ENCODE measurements at regions not wholly inside any gene's neighbourhood (a gene's known extent, or its start where the extent isn't known, plus 50 kb on each side); places are given as distances from the start of the nearest gene placed in this dataset.

DNA sequence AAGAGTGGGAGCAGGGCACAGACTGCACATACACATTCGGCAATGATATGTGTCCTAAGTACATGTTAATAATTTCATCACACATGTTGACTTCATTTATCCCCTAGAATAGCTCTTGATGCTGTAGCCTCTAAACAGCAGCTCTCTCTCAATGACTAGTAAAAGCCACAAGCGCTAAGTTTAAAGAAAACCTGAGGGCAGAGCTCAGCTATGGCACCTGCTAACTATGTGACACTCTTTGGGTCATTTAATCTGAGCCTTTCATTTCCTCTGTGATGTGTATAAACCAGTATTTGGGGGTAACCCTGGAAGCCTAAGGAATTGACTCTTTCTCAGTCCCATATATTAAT lies 140.6 kb upstream of the MOCS2 start:
- TF ChIP-seq, protein P1, sequence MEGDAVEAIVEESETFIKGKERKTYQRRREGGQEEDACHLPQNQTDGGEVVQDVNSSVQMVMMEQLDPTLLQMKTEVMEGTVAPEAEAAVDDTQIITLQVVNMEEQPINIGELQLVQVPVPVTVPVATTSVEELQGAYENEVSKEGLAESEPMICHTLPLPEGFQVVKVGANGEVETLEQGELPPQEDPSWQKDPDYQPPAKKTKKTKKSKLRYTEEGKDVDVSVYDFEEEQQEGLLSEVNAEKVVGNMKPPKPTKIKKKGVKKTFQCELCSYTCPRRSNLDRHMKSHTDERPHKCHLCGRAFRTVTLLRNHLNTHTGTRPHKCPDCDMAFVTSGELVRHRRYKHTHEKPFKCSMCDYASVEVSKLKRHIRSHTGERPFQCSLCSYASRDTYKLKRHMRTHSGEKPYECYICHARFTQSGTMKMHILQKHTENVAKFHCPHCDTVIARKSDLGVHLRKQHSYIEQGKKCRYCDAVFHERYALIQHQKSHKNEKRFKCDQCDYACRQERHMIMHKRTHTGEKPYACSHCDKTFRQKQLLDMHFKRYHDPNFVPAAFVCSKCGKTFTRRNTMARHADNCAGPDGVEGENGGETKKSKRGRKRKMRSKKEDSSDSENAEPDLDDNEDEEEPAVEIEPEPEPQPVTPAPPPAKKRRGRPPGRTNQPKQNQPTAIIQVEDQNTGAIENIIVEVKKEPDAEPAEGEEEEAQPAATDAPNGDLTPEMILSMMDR (IDR thresholded peaks at IDR 0.05), result no peak
- no peak for TF ChIP-seq POLR2A (IDR thresholded peaks at IDR 0.05)

All from heart left ventricle (tissue), 13 donors.